ENCODE measurements at regions not wholly inside any gene's neighbourhood (a gene's known extent, or its start where the extent isn't known, plus 50 kb on each side); places are given as distances from the start of the nearest gene placed in this dataset.

DNA sequence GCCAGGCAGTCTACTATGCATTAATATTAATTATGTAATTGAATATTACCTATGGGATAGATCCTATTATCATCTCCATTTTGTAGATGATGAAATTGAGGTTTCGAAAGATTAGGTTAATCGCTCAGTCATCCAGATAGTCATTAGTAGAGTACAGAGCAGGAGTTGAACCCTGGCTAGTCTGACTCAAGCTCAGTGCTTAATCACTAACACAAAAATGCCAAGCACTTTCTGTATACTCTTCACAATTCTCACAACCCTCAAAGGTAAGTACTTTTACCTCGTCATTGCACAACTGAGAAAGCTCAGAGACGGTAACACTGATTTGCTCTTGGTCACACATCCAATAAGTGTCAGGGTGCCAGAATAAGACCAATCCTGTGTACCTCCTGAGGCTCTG lies 280.2 kb upstream of the PLXNA2 start:
- TF ChIP-seq TAF1 (IDR thresholded peaks at IDR 0.05; ENCODE audit: borderline replicate concordance, low read depth, low read length) (no peak), POLR2AphosphoS5 (IDR thresholded peaks at IDR 0.05; ENCODE audit: low read depth, low read length) (no peak), POLR2A (IDR thresholded peaks at IDR 0.05; ENCODE audit: low read depth, low read length) (no peak)

All from GM12892 (cell line).